B cell (primary cell): ENCODE measurements at regions not wholly inside any gene's neighbourhood (a gene's known extent, or its start where the extent isn't known, plus 50 kb on each side); places are given as distances from the start of the nearest gene placed in this dataset.

Experiments
- ATAC-seq: fragments of 200-7000 bp; cut with Tn5 transposase; one replicate; pipeline ENCODE4 v1.10.0; 2021; ENCODE audit warnings: low read depth, mild to moderate bottlenecking, moderate number of reproducible peaks, moderate library complexity
- CTCF ChIA-PET: fragments of 350-600 bp; sonication (Branson Sonifier 250); formaldehyde crosslinking; loops from one replicate; lab custom pipeline; 2021; ENCODE audit warnings: antibody characterized with exemption, inconsistent platforms; lab: Charles Lee
- POLR2A ChIA-PET: fragments of 350-600 bp; sonication (Branson Sonifier 250); formaldehyde crosslinking; loops from one replicate; lab custom pipeline; 2021; ENCODE audit warnings: antibody characterized with exemption; lab: Charles Lee
- DNase-seq: peaks from one replicate; pipeline ENCODE4 v3.0.0; 2013
- H2AFZ ChIP-seq: 2 replicates; pipeline ENCODE4 v1.6.1; 2012; ENCODE audit warnings: mild to moderate bottlenecking, low read depth, low read length; ENCODE audit not compliant: insufficient read depth, poor library complexity, severe bottlenecking
- H3K27ac ChIP-seq, 2 donors: 1 replicate in 1 of 2; 2 replicates in 1 of 2; pipeline ENCODE4 v1.5.1; 2012 to 2013; ENCODE audit warnings: low read length in 2 of 2, mild to moderate bottlenecking in 2 of 2, moderate library complexity in 1 of 2
- H3K27me3 ChIP-seq, 4 experiments: fragments of 200-600 bp in 1 of 4; sonication (generic) in 1 of 4; replicated peaks in 1 of 4; 1 replicate in 2 of 4; 2 replicates in 2 of 4; pipeline versions ENCODE4 v1.6.1 to v1.7.0; 2013 to 2016; ENCODE audit warnings: low read length in 3 of 4, mild to moderate bottlenecking in 2 of 4, mixed read lengths in 1 of 4, moderate library complexity in 1 of 4; ENCODE audit not compliant: insufficient read depth in 4 of 4, control insufficient read depth in 3 of 4; ENCODE audit errors: control extremely low read depth in 1 of 4
- H3K36me3 ChIP-seq, 2 experiments: replicated peaks in 1 of 2; 1 replicate in 1 of 2; 2 replicates in 1 of 2; pipeline versions ENCODE4 v1.6.1 to v1.7.1; 2013; ENCODE audit warnings: low read length in 1 of 2; ENCODE audit not compliant: insufficient read depth in 2 of 2, control insufficient read depth in 1 of 2; ENCODE audit errors: control extremely low read depth in 1 of 2, extremely low read depth in 1 of 2
- H3K4me1 ChIP-seq, 2 donors: fragments of 200-600 bp in 1 of 2; sonication (generic) in 1 of 2; 1 replicate in 1 of 2; 2 replicates in 1 of 2; pipeline versions ENCODE4 v1.5.1 to v1.6.1; 2013 to 2017; ENCODE audit warnings: low read length in 2 of 2; ENCODE audit not compliant: control insufficient read depth in 2 of 2, insufficient read depth in 2 of 2
- H3K4me2 ChIP-seq: replicated peaks from 2 replicates; pipeline ENCODE3; 2012; ENCODE audit warnings: mild to moderate bottlenecking, low read depth, low read length; ENCODE audit not compliant: poor library complexity, severe bottlenecking
- H3K4me3 ChIP-seq, 5 experiments: fragments of 200-600 bp in 1 of 5; sonication (generic) in 1 of 5; 1 replicate in 3 of 5; 2 replicates in 2 of 5; pipeline versions ENCODE4 v1.5.1 to v1.7.0; 2011 to 2016; ENCODE audit warnings: low read length in 4 of 5, mild to moderate bottlenecking in 4 of 5, low read depth in 2 of 5, control low read depth in 1 of 5, moderate library complexity in 1 of 5; ENCODE audit not compliant: insufficient read depth in 1 of 5; ENCODE audit errors: control extremely low read depth in 1 of 5, extremely low read depth in 1 of 5
- H3K79me2 ChIP-seq: fragments of 200-600 bp; sonication (generic); one replicate; pipeline ENCODE4 v1.6.0; 2016; ENCODE audit warnings: low read length; ENCODE audit not compliant: control insufficient read depth, insufficient read depth
- H3K9ac ChIP-seq: fragments of 200-600 bp; sonication (generic); 2 replicates; pipeline ENCODE4 v1.6.1; 2017; ENCODE audit warnings: mild to moderate bottlenecking, low read length, moderate library complexity
- H3K9me3 ChIP-seq, 3 donors: one replicate each; pipeline versions ENCODE4 v1.6.1 to v1.7.1; 2013; ENCODE audit warnings: low read length in 2 of 3; ENCODE audit not compliant: control insufficient read depth in 2 of 3, insufficient read depth in 1 of 3; ENCODE audit errors: control extremely low read depth in 1 of 3
- H4K20me1 ChIP-seq: 2 replicates; pipeline ENCODE4 v1.6.0; 2012; ENCODE audit warnings: mild to moderate bottlenecking, low read length; ENCODE audit not compliant: insufficient read depth, control insufficient read depth, poor library complexity, severe bottlenecking
- H3K27ac Mint-ChIP-seq: one replicate; pipeline ENCODE4 v1.8.0; 2021; ENCODE audit warnings: mixed read lengths
- H3K27me3 Mint-ChIP-seq: one replicate; pipeline ENCODE4 v1.8.0; 2021; ENCODE audit warnings: mixed read lengths
- H3K4me1 Mint-ChIP-seq: one replicate; pipeline ENCODE4 v1.8.0; 2021; ENCODE audit warnings: mixed read lengths
- H3K4me3 Mint-ChIP-seq: one replicate; pipeline ENCODE4 v1.8.0; 2021; ENCODE audit warnings: mixed read lengths
- H3K9me3 Mint-ChIP-seq: one replicate; pipeline ENCODE4 v1.8.0; 2022; ENCODE audit warnings: mixed read lengths; ENCODE audit not compliant: insufficient read depth
- EZH2 ChIP-seq: IDR thresholded peaks from 2 replicates; pipeline ENCODE4 v1.6.1; 2012; ENCODE audit warnings: borderline replicate concordance, low read depth, mild to moderate bottlenecking, moderate library complexity, low read length; ENCODE audit not compliant: insufficient read depth, poor library complexity, severe bottlenecking
- WGBS: methylation state at CpG from one replicate; pipeline ENCODE4 v1.1.5; 2013; ENCODE audit warnings: missing lambda C conversion rate; ENCODE audit not compliant: insufficient coverage; 5-methylcytosine and 5-hydroxymethylcytosine counted together
- intact Hi-C: fragments of 100-400 bp; cut with micrococcal nuclease; formaldehyde crosslinking; loops from one replicate; pipeline ENCODE4 v1.10.0; 2022
- TF ChIP-seq, protein P1 (sequence below): fragments of 200-600 bp; IDR thresholded peaks from one replicate; pipeline ENCODE4 v1.8.0; 2022; ENCODE audit warnings: antibody characterized with exemption, mild to moderate bottlenecking

DNA sequence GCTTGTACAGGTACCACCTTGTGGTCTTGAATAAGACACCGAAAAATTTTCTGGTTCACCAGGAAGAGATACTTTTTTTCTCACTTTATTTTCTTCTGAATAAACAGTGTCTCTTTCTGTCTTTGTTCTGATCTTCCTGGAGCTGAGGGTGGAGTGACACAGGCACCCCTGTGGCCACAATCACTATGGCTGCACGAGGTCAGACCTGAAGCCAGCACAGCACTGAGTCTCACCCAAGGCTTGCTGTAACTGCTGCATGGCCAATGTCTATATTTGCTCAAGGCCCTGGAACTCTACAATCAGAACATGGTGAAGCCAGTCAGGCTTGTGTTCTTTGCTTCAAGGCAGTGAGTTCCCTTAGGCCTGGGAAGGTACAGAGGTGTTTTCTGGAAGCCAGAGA lies 87.2 kb downstream of the GPR174 start:
- intact Hi-C loops: no loop called here

More for the DNA sequence above, 87.2 kb downstream of the GPR174 start:
- ChIA-PET CTCF (no interaction called here), POLR2A (no interaction called here)
- H3K36me3 ChIP-seq: peaks cover 0 to under 1% of the 10 kb centered on the region in 2 experiments
- ATAC-seq (no peak), DNase-seq (no peak)
- no peaks in the 10 kb centered on the region for H4K20me1 ChIP-seq
- H3K27me3 ChIP-seq: no peaks in the 10 kb centered on the region
- H3K4me3 Mint-ChIP-seq: no peak overlapping the region
- peaks cover 0 to 5% (median 0%) of the 10 kb centered on the region in 3 donors for H3K9me3 ChIP-seq
- H3K27ac ChIP-seq: no peak overlapping the region
- H3K4me2 ChIP-seq: no peak overlapping the region
- H3K9ac ChIP-seq: no peak overlapping the region
- no peak for TF ChIP-seq EZH2
- TF ChIP-seq, protein P1, sequence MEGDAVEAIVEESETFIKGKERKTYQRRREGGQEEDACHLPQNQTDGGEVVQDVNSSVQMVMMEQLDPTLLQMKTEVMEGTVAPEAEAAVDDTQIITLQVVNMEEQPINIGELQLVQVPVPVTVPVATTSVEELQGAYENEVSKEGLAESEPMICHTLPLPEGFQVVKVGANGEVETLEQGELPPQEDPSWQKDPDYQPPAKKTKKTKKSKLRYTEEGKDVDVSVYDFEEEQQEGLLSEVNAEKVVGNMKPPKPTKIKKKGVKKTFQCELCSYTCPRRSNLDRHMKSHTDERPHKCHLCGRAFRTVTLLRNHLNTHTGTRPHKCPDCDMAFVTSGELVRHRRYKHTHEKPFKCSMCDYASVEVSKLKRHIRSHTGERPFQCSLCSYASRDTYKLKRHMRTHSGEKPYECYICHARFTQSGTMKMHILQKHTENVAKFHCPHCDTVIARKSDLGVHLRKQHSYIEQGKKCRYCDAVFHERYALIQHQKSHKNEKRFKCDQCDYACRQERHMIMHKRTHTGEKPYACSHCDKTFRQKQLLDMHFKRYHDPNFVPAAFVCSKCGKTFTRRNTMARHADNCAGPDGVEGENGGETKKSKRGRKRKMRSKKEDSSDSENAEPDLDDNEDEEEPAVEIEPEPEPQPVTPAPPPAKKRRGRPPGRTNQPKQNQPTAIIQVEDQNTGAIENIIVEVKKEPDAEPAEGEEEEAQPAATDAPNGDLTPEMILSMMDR: no peak
- H3K27me3 Mint-ChIP-seq: no peaks in the 10 kb centered on the region
- no peak overlapping the region for H3K27ac Mint-ChIP-seq
- no CpG with 5 or more reads among the region's 2 CpGs for WGBS
- H3K4me1 ChIP-seq: peaks cover 7 to 10% of the 10 kb centered on the region in 2 donors
- H2AFZ ChIP-seq: no peak overlapping the region
- H3K9me3 Mint-ChIP-seq: no peaks in the 10 kb centered on the region
- H3K4me3 ChIP-seq: no peak overlapping the region
- H3K4me1 Mint-ChIP-seq: peaks cover 9% of the 10 kb centered on the region
- H3K79me2 ChIP-seq: peaks cover 14% of the 10 kb centered on the region
